DND-41 (cell line): ENCODE measurements at regions not wholly inside any gene's neighbourhood (a gene's known extent, or its start where the extent isn't known, plus 50 kb on each side); places are given as distances from the start of the nearest gene placed in this dataset.

Source experiments
- CTCF ChIP-seq: IDR thresholded peaks from 2 replicates; pipeline ENCODE4 v1.5.1; 2012; ENCODE audit warnings: borderline replicate concordance, low read length, moderate library complexity, mild to moderate bottlenecking; ENCODE audit not compliant: poor library complexity, severe bottlenecking; ENCODE audit errors: extremely low read depth
- EZH2 ChIP-seq: IDR thresholded peaks from 3 replicates; pipeline ENCODE4 v1.6.1; 2012; ENCODE audit warnings: borderline replicate concordance, low read depth, mild to moderate bottlenecking, moderate library complexity, low read length, inconsistent platforms; ENCODE audit not compliant: severe bottlenecking

DNA sequence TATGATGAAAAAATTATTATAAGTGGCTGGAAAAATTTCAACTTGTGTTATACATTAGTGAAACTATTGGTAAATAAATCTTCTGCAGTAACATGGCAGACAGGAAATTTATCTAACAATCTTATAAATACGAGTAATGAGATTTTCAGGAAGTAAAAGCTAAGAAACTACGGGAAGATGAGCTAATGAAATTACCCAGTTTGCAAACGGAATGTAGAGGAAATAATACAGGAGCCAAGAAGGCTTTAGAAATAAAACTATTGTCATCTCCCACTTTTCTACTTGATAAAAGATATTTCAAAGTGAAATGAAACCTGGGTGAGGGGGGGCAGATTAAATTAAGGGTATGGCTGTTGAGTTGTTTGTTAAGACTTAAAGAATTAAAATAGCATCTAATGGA is 332.5 kb upstream of the SORCS1 start:
- TF ChIP-seq CTCF = no peak
- no peak for TF ChIP-seq EZH2
